Karpas-422 (cell line): ENCODE measurements at regions not wholly inside any gene's neighbourhood (a gene's known extent, or its start where the extent isn't known, plus 50 kb on each side); places are given as distances from the start of the nearest gene placed in this dataset.

Experiments
- DNase-seq: peaks from one replicate; pipeline ENCODE4 v3.0.0-alpha.2; 2015
- H2AFZ ChIP-seq: fragments of 200-600 bp; sonication (generic); 2 replicates; pipeline ENCODE4 v1.6.1; 2014; ENCODE audit warnings: antibody characterized with exemption, low read length, mixed read lengths
- H3K27ac ChIP-seq: fragments of 200-600 bp; sonication (generic); 2 replicates; pipeline ENCODE4 v1.5.1; 2014; ENCODE audit warnings: mild to moderate bottlenecking, low read length, moderate library complexity
- H3K27me3 ChIP-seq: fragments of 200-600 bp; sonication (generic); 2 replicates; pipeline ENCODE4 v1.6.1; 2014; ENCODE audit warnings: low read length, mixed read lengths
- H3K36me3 ChIP-seq: fragments of 200-600 bp; sonication (generic); 2 replicates; pipeline ENCODE4 v1.6.1; 2014; ENCODE audit warnings: low read length, mixed read lengths; ENCODE audit not compliant: insufficient read depth
- H3K4me1 ChIP-seq: fragments of 200-600 bp; sonication (generic); 2 replicates; pipeline ENCODE4 v1.6.1; 2014; ENCODE audit warnings: mild to moderate bottlenecking, low read length, mixed read lengths
- H3K4me2 ChIP-seq: fragments of 200-600 bp; sonication (generic); 2 replicates; pipeline ENCODE4 v1.6.1; 2014; ENCODE audit warnings: low read length, low read depth, mild to moderate bottlenecking; ENCODE audit not compliant: poor library complexity, severe bottlenecking
- H3K4me3 ChIP-seq: fragments of 200-600 bp; sonication (generic); 2 replicates; pipeline ENCODE4 v1.5.1; 2014; ENCODE audit warnings: mild to moderate bottlenecking, antibody characterized with exemption, low read length, mixed read lengths
- H3K79me2 ChIP-seq: fragments of 200-600 bp; sonication (generic); 2 replicates; pipeline ENCODE4 v1.6.1; 2014; ENCODE audit warnings: mild to moderate bottlenecking, low read length, mixed read lengths
- H3K9ac ChIP-seq: fragments of 200-600 bp; sonication (generic); 2 replicates; pipeline ENCODE4 v1.6.0; 2014; ENCODE audit warnings: low read length
- H3K9me2 ChIP-seq: fragments of 200-600 bp; sonication (generic), shearing (Covaris generic); replicated peaks from 2 replicates; pipeline ENCODE4 v1.6.0; 2014; ENCODE audit warnings: mild to moderate bottlenecking, low read length, moderate library complexity; ENCODE audit not compliant: insufficient read depth
- H3K9me3 ChIP-seq: fragments of 300-700, 200-600 bp; sonication (generic); 2 replicates; pipeline ENCODE4 v1.6.1; 2014; ENCODE audit warnings: low read length, mixed read lengths
- H4K20me1 ChIP-seq: fragments of 200-600 bp; sonication (generic); 2 replicates; pipeline ENCODE4 v1.6.1; 2014; ENCODE audit warnings: mild to moderate bottlenecking, antibody characterized with exemption, low read length, low read depth; ENCODE audit not compliant: insufficient read depth

DNA sequence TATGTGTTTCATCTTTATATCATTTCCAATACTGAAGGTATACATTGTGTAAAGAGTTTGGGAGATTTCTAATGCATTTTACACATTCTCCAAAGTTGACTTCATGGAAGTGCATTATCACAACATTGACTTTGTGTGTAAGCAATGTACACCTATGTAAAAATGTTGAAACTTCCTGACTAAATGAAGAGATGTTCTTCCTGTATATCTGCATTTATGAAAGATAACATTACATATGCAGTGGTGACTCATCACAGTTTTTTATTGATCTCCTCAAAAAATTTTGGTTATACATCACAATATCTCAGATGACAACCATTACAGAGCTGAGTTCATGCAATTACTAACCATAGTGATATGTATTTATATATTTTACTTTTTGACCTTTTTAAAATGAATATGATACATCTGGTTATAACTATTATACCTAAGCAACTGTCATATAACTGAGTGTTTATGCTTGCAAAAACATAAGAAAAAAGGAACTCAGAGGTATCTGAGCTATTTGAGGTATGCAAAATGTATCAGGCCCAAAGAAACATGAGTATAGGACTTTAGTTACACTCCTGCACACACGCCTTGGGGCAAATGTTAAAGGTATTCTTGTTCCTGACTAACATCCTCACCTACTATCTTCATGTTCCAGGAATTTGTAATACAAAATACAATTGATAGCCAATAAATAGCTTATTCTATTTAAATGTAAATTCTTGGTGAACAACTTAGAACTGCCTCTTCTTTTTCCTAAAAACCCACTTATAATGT, 88.2 kb upstream of the OLFM3 start:
- no peaks in the 10 kb centered on the region for H3K9me2 ChIP-seq
- no peaks in the 10 kb centered on the region for H3K36me3 ChIP-seq
- DNase-seq, result no peak
- no peaks in the 10 kb centered on the region for H3K27me3 ChIP-seq
- no peaks in the 10 kb centered on the region for H3K4me1 ChIP-seq
- H3K79me2 ChIP-seq, result no peaks in the 10 kb centered on the region
- H3K9me3 ChIP-seq, result no peaks in the 10 kb centered on the region
- no peak overlapping the region for H2AFZ ChIP-seq
- H3K4me3 ChIP-seq, result no peak overlapping the region
- no peak overlapping the region for H3K27ac ChIP-seq
- H4K20me1 ChIP-seq, result no peaks in the 10 kb centered on the region
- no peak overlapping the region for H3K9ac ChIP-seq
- H3K4me2 ChIP-seq, result no peak overlapping the region

- Histone ChIP-seq H3K9me2 (no peaks in the 10 kb centered on the region), H3K27ac (no peak overlapping the region)
These were observed 86.5 kb upstream of the OLFM3 start for GRCh38 chr1:102083192-102083591.

GRCh38 chr1:102074874-102075273, 78.1 kb upstream of the OLFM3 start:
- no peak overlapping the region for H3K9ac ChIP-seq
- H3K9me3 ChIP-seq, result no peaks in the 10 kb centered on the region
- H2AFZ ChIP-seq, result no peak overlapping the region
- no peak overlapping the region for H3K27ac ChIP-seq
- no peaks in the 10 kb centered on the region for H3K79me2 ChIP-seq
- H4K20me1 ChIP-seq, result no peaks in the 10 kb centered on the region
- DNase-seq, result no peak
- H3K4me3 ChIP-seq, result no peak overlapping the region
- no peaks in the 10 kb centered on the region for H3K4me1 ChIP-seq
- no peaks in the 10 kb centered on the region for H3K36me3 ChIP-seq
- H3K9me2 ChIP-seq, result no peaks in the 10 kb centered on the region
- H3K4me2 ChIP-seq, result no peak overlapping the region
- no peaks in the 10 kb centered on the region for H3K27me3 ChIP-seq

More at GRCh38 chr1:102083192-102083591, 86.5 kb upstream of the OLFM3 start:
- H4K20me1 ChIP-seq, result no peaks in the 10 kb centered on the region
- no peak overlapping the region for H3K4me3 ChIP-seq
- no peaks in the 10 kb centered on the region for H3K4me1 ChIP-seq
- DNase-seq, result no peak
- no peaks in the 10 kb centered on the region for H3K27me3 ChIP-seq
- no peaks in the 10 kb centered on the region for H3K79me2 ChIP-seq
- no peaks in the 10 kb centered on the region for H3K9me3 ChIP-seq
- no peak overlapping the region for H2AFZ ChIP-seq
- H3K9ac ChIP-seq, result no peak overlapping the region
- H3K36me3 ChIP-seq, result no peaks in the 10 kb centered on the region
- H3K4me2 ChIP-seq, result no peak overlapping the region

- H3K79me2 ChIP-seq, result no peaks in the 10 kb centered on the region
- H3K4me2 ChIP-seq, result no peak overlapping the region
- H3K9me2 ChIP-seq, result no peaks in the 10 kb centered on the region
- H4K20me1 ChIP-seq, result no peaks in the 10 kb centered on the region
- DNase-seq, result no peak
- no peaks in the 10 kb centered on the region for H3K4me1 ChIP-seq
- H3K9me3 ChIP-seq, result no peaks in the 10 kb centered on the region
- no peak overlapping the region for H3K9ac ChIP-seq
- H3K4me3 ChIP-seq, result no peak overlapping the region
- no peaks in the 10 kb centered on the region for H3K36me3 ChIP-seq
- H3K27ac ChIP-seq, result no peak overlapping the region
- H3K27me3 ChIP-seq, result no peaks in the 10 kb centered on the region
- no peak overlapping the region for H2AFZ ChIP-seq
These were observed 74.7 kb upstream of the OLFM3 start for GRCh38 chr1:102071451-102071850.

DNA sequence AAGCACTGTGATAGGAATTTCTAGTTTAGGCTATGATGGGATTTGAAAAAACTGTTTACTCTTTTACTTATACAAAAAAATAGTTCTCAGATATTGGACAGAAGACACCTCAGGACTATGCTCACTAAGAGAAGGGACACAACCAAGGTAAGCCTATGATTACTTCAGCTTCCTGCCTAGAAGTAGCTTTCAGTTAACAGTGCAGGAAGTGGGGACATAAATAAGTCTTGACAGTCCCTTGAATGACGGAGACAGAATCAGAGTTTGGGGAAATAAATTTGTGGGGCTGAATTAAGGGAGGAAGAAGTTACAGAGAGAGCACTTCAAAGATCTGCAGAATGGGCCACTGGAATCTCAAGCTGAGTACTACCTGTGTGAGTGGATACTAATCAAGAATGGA, 53.8 kb upstream of the OLFM3 start:
- no peaks in the 10 kb centered on the region for H3K4me1 ChIP-seq
- no peaks in the 10 kb centered on the region for H4K20me1 ChIP-seq
- no peaks in the 10 kb centered on the region for H3K36me3 ChIP-seq
- no peak overlapping the region for H3K4me2 ChIP-seq
- H3K4me3 ChIP-seq, result no peak overlapping the region
- no peaks in the 10 kb centered on the region for H3K9me3 ChIP-seq
- H3K27ac ChIP-seq, result no peak overlapping the region
- no peak for DNase-seq
- H3K9ac ChIP-seq, result no peak overlapping the region
- H3K79me2 ChIP-seq, result no peaks in the 10 kb centered on the region
- H2AFZ ChIP-seq, result no peak overlapping the region
- no peaks in the 10 kb centered on the region for H3K27me3 ChIP-seq
- H3K9me2 ChIP-seq, result no peaks in the 10 kb centered on the region

DNA sequence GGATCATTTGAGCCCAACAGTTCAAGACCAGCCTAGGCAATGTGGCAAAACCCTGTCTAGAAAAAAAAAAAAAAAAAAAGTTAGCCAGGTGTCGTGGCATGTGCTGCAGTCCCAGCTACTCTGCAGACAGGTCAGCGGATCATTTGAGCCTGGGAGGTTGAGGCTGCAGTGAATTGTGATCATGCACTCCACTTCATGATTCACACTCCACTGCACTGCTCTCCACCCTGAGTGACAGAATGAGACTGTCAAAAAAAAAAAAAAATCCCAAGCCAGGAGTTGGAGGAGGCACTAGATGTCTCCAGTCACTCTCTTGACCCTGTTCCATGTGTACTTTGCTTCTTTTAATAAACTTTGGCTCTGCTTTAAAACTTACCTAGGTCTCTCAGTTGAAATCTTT, 51.0 kb upstream of the OLFM3 start:
- Histone ChIP-seq H3K27ac (no peak overlapping the region), H4K20me1 (no peaks in the 10 kb centered on the region), H3K9ac (no peak overlapping the region), H3K36me3 (no peaks in the 10 kb centered on the region), H3K4me1 (no peaks in the 10 kb centered on the region), H3K4me2 (no peak overlapping the region), H3K27me3 (no peaks in the 10 kb centered on the region), H3K4me3 (no peak overlapping the region), H3K9me3 (no peaks in the 10 kb centered on the region), H3K79me2 (no peaks in the 10 kb centered on the region), H2AFZ (no peak overlapping the region), H3K9me2 (no peaks in the 10 kb centered on the region)
- no peak for DNase-seq
